WTC11 (cell line): ENCODE measurements at regions not wholly inside any gene's neighbourhood (a gene's known extent, or its start where the extent isn't known, plus 50 kb on each side); places are given as distances from the start of the nearest gene placed in this dataset.

ENCODE experiments used
- ATAC-seq: fragments of 200-7000 bp; cut with Tn5 transposase; 2 replicates; pipeline ENCODE4 v1.10.0; 2021; ENCODE audit warnings: mild to moderate bottlenecking, moderate library complexity
- CTCF ChIA-PET: fragments of 300-600 bp; sonication (Branson Sonifier 250); formaldehyde crosslinking; loops from one replicate; lab custom pipeline; 2021; ENCODE audit warnings: antibody characterized with exemption; lab: Charles Lee
- POLR2A ChIA-PET: fragments of 350-600 bp; sonication (Branson Sonifier 250); formaldehyde crosslinking; loops from one replicate; lab custom pipeline; 2021; ENCODE audit warnings: antibody characterized with exemption; lab: Charles Lee
- DNase-seq: peaks from one replicate; pipeline ENCODE4 v3.0.0; 2021; ENCODE audit warnings: low spot score
- H3K27ac Mint-ChIP-seq: 2 replicates; pipeline ENCODE4 v1.8.0; 2021; ENCODE audit warnings: mixed read lengths
- H3K27me3 Mint-ChIP-seq: 2 replicates; pipeline ENCODE4 v1.8.0; 2021; ENCODE audit warnings: low read depth, mild to moderate bottlenecking, moderate library complexity, mixed read lengths
- H3K36me3 Mint-ChIP-seq: 2 replicates; pipeline ENCODE4 v1.8.0; 2021; ENCODE audit warnings: mixed read lengths
- H3K4me1 Mint-ChIP-seq: 2 replicates; pipeline ENCODE4 v1.8.0; 2022; ENCODE audit warnings: mixed read lengths
- H3K4me3 Mint-ChIP-seq: 2 replicates; pipeline ENCODE4 v1.8.0; 2021; ENCODE audit warnings: mild to moderate bottlenecking, moderate library complexity, mixed read lengths
- H3K9me3 Mint-ChIP-seq: 2 replicates; pipeline ENCODE4 v1.8.0; 2021; ENCODE audit warnings: mixed read lengths
- CBFB ChIP-seq: sonication (generic); formaldehyde crosslinking; IDR thresholded peaks from 2 replicates; pipeline ENCODE4 v1.8.1; 2022; ENCODE audit warnings: mild to moderate bottlenecking, low read depth, missing genetic modification reagents
- FOXJ3 ChIP-seq: sonication (generic); formaldehyde crosslinking; IDR thresholded peaks from 2 replicates; pipeline ENCODE4 v1.9.0; 2021; ENCODE audit warnings: missing genetic modification reagents, mild to moderate bottlenecking, borderline replicate concordance
- FOXK1 ChIP-seq: sonication (generic); formaldehyde crosslinking; IDR thresholded peaks from 2 replicates; pipeline ENCODE4 v1.8.0; 2022; ENCODE audit warnings: mild to moderate bottlenecking, moderate library complexity, missing genetic modification reagents
- FOXP1 ChIP-seq: sonication (generic); formaldehyde crosslinking; IDR thresholded peaks from 2 replicates; pipeline ENCODE4 v1.8.0; 2022; ENCODE audit warnings: missing genetic modification reagents, mild to moderate bottlenecking, moderate library complexity, borderline replicate concordance
- GTF2I ChIP-seq: fragments of 250-450 bp; sonication (Bioruptor Pico); conservative IDR thresholded peaks from 2 replicates; pipeline ENCODE4 v1.4.0; 2021; ENCODE audit warnings: mild to moderate bottlenecking
- JUN ChIP-seq: sonication (generic); formaldehyde crosslinking; IDR thresholded peaks from 2 replicates; pipeline ENCODE4 v1.8.0; 2023; ENCODE audit warnings: mild to moderate bottlenecking, missing genetic modification reagents
- MYBL2 ChIP-seq: sonication (generic); formaldehyde crosslinking; IDR thresholded peaks from 2 replicates; pipeline ENCODE4 v1.8.1; 2023; ENCODE audit warnings: mild to moderate bottlenecking, moderate library complexity, missing genetic modification reagents
- ZNF232 ChIP-seq: sonication (generic); formaldehyde crosslinking; IDR thresholded peaks from 2 replicates; pipeline ENCODE4 v1.8.0; 2022; ENCODE audit warnings: mild to moderate bottlenecking, missing genetic modification reagents
- ZNF416 ChIP-seq: fragments of 250-450 bp; sonication (Bioruptor Pico); IDR thresholded peaks from 2 replicates; pipeline ENCODE4 v1.9.0; 2021; ENCODE audit warnings: mild to moderate bottlenecking, inconsistent platforms
- TF ChIP-seq, protein P1 (sequence below): sonication (generic); formaldehyde crosslinking; IDR thresholded peaks from 2 replicates; pipeline ENCODE4 v1.8.0; 2022; ENCODE audit warnings: missing genetic modification reagents
- TF ChIP-seq, protein P2 (sequence below): fragments of 200-600 bp; IDR thresholded peaks from 2 replicates; pipeline ENCODE4 v1.8.0; 2022; ENCODE audit warnings: antibody characterized with exemption
- TF ChIP-seq, protein P3 (sequence below): sonication (generic); formaldehyde crosslinking; conservative IDR thresholded peaks from 2 replicates; pipeline ENCODE4 v1.8.1; 2023; ENCODE audit warnings: mild to moderate bottlenecking, low read depth, missing genetic modification reagents, moderate library complexity
- TF ChIP-seq, protein P4 (sequence below): fragments of 250-450 bp; sonication (Bioruptor Pico); IDR thresholded peaks from 2 replicates; pipeline ENCODE4 v1.8.0; 2021; ENCODE audit warnings: mild to moderate bottlenecking
- TF ChIP-seq, protein P5 (sequence below): sonication (generic); formaldehyde crosslinking; IDR thresholded peaks from 2 replicates; pipeline ENCODE4 v1.8.1; 2023; ENCODE audit warnings: mild to moderate bottlenecking, moderate library complexity, missing genetic modification reagents
- TF ChIP-seq, protein P6 (sequence below): sonication (generic); formaldehyde crosslinking; IDR thresholded peaks from 2 replicates; pipeline ENCODE4 v1.8.0; 2022; ENCODE audit warnings: mild to moderate bottlenecking, missing genetic modification reagents

DNA sequence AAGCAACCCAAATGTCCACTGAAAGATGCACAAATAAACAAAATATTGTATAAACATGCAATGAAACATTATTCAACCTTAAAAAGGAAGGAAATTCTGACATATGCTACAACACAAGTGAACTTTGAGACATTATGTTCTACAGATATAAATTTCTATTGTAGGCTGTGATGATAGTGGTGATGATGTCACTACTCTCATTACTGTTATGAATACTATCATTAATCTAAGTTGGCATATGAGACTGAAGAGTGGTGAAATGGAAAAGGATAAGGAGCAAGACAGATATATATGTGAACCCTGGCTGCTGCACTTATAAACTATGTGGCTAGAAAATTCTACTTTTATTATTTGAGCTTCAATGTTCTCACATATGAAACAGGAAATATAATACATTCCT lies 360.2 kb downstream of the TFAP2A start (continued):
- no peak for TF ChIP-seq MYBL2 (CRISPR knock-in tag)
- no peak for TF ChIP-seq GTF2I (CRISPR knock-in tag)
- TF ChIP-seq, protein P1, sequence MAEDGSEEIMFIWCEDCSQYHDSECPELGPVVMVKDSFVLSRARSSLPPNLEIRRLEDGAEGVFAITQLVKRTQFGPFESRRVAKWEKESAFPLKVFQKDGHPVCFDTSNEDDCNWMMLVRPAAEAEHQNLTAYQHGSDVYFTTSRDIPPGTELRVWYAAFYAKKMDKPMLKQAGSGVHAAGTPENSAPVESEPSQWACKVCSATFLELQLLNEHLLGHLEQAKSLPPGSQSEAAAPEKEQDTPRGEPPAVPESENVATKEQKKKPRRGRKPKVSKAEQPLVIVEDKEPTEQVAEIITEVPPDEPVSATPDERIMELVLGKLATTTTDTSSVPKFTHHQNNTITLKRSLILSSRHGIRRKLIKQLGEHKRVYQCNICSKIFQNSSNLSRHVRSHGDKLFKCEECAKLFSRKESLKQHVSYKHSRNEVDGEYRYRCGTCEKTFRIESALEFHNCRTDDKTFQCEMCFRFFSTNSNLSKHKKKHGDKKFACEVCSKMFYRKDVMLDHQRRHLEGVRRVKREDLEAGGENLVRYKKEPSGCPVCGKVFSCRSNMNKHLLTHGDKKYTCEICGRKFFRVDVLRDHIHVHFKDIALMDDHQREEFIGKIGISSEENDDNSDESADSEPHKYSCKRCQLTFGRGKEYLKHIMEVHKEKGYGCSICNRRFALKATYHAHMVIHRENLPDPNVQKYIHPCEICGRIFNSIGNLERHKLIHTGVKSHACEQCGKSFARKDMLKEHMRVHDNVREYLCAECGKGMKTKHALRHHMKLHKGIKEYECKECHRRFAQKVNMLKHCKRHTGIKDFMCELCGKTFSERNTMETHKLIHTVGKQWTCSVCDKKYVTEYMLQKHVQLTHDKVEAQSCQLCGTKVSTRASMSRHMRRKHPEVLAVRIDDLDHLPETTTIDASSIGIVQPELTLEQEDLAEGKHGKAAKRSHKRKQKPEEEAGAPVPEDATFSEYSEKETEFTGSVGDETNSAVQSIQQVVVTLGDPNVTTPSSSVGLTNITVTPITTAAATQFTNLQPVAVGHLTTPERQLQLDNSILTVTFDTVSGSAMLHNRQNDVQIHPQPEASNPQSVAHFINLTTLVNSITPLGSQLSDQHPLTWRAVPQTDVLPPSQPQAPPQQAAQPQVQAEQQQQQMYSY, result no peak

DNA sequence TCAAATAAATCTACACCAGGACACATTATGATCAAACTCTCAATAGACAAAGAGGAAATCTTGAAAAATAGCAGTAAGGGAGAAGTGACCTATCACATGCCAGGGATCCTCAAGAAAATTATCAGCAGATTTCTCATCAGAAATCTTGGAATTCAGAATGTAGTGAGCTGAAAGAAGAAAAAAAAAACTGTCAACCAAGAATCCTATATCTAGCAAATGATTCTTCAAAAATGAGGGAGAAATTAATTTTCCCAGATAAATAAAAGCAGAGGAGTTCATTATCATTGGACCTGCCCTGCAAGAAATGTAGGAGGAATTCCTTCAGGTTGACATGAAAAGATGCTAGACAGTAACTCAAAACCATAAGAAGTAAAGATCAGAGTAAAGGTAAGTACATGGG lies 363.6 kb downstream of the TFAP2A start:
- no peaks in the 10 kb centered on the region for H3K4me1 Mint-ChIP-seq
- CTCF ChIA-PET, result no interaction called here
- H3K27ac Mint-ChIP-seq, result no peak overlapping the region
- ATAC-seq, result no peak
- H3K27me3 Mint-ChIP-seq, result no peaks in the 10 kb centered on the region
- H3K4me3 Mint-ChIP-seq, result no peak overlapping the region
- no peak for TF ChIP-seq FOXK1 (CRISPR knock-in tag)
- TF ChIP-seq, protein P2, sequence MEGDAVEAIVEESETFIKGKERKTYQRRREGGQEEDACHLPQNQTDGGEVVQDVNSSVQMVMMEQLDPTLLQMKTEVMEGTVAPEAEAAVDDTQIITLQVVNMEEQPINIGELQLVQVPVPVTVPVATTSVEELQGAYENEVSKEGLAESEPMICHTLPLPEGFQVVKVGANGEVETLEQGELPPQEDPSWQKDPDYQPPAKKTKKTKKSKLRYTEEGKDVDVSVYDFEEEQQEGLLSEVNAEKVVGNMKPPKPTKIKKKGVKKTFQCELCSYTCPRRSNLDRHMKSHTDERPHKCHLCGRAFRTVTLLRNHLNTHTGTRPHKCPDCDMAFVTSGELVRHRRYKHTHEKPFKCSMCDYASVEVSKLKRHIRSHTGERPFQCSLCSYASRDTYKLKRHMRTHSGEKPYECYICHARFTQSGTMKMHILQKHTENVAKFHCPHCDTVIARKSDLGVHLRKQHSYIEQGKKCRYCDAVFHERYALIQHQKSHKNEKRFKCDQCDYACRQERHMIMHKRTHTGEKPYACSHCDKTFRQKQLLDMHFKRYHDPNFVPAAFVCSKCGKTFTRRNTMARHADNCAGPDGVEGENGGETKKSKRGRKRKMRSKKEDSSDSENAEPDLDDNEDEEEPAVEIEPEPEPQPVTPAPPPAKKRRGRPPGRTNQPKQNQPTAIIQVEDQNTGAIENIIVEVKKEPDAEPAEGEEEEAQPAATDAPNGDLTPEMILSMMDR, result no peak
- TF ChIP-seq, protein P3, sequence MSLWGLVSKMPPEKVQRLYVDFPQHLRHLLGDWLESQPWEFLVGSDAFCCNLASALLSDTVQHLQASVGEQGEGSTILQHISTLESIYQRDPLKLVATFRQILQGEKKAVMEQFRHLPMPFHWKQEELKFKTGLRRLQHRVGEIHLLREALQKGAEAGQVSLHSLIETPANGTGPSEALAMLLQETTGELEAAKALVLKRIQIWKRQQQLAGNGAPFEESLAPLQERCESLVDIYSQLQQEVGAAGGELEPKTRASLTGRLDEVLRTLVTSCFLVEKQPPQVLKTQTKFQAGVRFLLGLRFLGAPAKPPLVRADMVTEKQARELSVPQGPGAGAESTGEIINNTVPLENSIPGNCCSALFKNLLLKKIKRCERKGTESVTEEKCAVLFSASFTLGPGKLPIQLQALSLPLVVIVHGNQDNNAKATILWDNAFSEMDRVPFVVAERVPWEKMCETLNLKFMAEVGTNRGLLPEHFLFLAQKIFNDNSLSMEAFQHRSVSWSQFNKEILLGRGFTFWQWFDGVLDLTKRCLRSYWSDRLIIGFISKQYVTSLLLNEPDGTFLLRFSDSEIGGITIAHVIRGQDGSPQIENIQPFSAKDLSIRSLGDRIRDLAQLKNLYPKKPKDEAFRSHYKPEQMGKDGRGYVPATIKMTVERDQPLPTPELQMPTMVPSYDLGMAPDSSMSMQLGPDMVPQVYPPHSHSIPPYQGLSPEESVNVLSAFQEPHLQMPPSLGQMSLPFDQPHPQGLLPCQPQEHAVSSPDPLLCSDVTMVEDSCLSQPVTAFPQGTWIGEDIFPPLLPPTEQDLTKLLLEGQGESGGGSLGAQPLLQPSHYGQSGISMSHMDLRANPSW, result no peak
- TF ChIP-seq, protein P4, sequence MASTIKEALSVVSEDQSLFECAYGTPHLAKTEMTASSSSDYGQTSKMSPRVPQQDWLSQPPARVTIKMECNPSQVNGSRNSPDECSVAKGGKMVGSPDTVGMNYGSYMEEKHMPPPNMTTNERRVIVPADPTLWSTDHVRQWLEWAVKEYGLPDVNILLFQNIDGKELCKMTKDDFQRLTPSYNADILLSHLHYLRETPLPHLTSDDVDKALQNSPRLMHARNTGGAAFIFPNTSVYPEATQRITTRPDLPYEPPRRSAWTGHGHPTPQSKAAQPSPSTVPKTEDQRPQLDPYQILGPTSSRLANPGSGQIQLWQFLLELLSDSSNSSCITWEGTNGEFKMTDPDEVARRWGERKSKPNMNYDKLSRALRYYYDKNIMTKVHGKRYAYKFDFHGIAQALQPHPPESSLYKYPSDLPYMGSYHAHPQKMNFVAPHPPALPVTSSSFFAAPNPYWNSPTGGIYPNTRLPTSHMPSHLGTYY (CRISPR knock-in tag), result no peak
- no peak for TF ChIP-seq FOXJ3 (CRISPR knock-in tag)
- TF ChIP-seq, protein P5, sequence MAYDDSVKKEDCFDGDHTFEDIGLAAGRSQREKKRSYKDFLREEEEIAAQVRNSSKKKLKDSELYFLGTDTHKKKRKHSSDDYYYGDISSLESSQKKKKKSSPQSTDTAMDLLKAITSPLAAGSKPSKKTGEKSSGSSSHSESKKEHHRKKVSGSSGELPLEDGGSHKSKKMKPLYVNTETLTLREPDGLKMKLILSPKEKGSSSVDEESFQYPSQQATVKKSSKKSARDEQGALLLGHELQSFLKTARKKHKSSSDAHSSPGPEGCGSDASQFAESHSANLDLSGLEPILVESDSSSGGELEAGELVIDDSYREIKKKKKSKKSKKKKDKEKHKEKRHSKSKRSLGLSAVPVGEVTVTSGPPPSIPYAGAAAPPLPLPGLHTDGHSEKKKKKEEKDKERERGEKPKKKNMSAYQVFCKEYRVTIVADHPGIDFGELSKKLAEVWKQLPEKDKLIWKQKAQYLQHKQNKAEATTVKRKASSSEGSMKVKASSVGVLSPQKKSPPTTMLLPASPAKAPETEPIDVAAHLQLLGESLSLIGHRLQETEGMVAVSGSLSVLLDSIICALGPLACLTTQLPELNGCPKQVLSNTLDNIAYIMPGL (CRISPR knock-in tag), result no peak
- no peak for TF ChIP-seq ZNF416 (CRISPR knock-in tag)
- TF ChIP-seq CBFB (CRISPR knock-in tag), result no peak
- TF ChIP-seq FOXP1 (CRISPR knock-in tag), result no peak
- TF ChIP-seq, protein P6, sequence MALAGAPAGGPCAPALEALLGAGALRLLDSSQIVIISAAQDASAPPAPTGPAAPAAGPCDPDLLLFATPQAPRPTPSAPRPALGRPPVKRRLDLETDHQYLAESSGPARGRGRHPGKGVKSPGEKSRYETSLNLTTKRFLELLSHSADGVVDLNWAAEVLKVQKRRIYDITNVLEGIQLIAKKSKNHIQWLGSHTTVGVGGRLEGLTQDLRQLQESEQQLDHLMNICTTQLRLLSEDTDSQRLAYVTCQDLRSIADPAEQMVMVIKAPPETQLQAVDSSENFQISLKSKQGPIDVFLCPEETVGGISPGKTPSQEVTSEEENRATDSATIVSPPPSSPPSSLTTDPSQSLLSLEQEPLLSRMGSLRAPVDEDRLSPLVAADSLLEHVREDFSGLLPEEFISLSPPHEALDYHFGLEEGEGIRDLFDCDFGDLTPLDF (CRISPR knock-in tag), result no peak
- TF ChIP-seq JUN (CRISPR knock-in tag), result no peak
- TF ChIP-seq ZNF232 (CRISPR knock-in tag), result no peak
- TF ChIP-seq, all 79 proteins: peak for 0
- POLR2A ChIA-PET, result no interaction called here
- H3K36me3 Mint-ChIP-seq, result no peaks in the 10 kb centered on the region
- H3K9me3 Mint-ChIP-seq, result peaks cover 10% of the 10 kb centered on the region
- DNase-seq, result no peak
